GM21367 (cell line): ENCODE measurements at regions not wholly inside any gene's neighbourhood (a gene's known extent, or its start where the extent isn't known, plus 50 kb on each side); places are given as distances from the start of the nearest gene placed in this dataset.

ENCODE experiments used
- ATAC-seq: cut with Tn5 transposase; IDR thresholded peaks from one replicate; pipeline ENCODE4 v1.9.1; 2021; ENCODE audit not compliant: unreplicated experiment

DNA sequence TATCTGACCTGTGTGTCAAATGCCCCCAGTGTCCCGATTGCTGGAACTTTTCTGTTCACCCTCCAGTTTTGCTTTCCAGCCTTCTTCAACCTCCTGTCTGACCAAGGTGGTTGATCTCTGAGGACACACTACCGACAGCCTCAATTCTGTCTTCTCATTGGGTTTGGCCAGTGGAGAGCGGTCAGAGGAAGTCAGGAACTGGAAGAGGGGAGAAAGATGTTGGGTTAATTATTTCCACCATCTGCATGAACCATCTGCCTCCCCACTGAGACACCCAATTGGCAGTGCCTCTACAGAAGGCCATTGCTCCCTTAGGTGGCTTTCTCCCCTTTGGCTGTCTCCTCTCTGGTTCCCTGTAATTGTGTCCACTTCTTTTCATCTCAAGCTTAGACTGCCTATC lies 154.3 kb upstream of the RAI14 start:
- ATAC-seq = no peak

DNA sequence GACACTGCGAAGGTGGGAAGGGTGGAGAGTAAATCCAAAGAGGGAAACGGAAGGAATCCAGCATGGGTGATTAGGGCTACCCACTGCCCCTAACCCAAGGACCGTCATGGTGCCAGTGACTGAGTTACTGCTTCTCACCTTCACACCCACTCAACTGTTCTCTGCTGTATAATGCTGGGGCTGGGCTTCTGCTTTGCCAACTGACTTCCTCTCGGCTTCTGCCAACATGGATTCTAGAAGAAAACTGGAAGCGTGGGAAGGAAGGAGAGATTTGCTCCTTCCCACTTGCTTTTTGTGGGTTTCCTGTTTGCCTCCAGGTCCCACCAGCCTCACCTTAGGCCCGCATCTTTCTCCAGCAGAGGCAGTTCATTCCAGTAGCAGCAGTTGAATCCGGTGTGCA lies 153.5 kb upstream of the RAI14 start:
- ATAC-seq = no peak

- ATAC-seq = no peak
Observed at GRCh38 chr5:34503379-34504253, 152.5 kb upstream of the RAI14 start.

DNA sequence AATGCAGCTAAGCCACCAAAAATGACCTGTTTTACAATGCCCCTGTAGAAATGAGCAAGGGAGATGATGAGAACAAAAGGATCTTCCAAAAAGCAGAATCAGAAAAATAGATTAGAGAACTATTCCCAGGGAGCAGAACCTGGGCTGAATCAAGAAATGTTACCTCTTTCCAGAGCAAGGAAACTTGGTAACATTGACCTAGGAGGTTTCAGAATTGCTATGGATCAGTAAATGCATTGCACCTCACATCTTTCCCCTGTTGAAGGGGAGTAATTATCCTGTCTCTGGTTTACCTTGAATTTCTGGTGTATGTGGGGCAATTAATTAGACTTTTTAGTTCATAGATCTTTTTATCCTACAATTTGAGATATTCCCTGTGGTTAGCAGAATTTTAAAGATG lies 151.2 kb upstream of the RAI14 start:
- no peak for ATAC-seq

- no peak for ATAC-seq
Observed at GRCh38 chr5:34505731-34506130, 150.4 kb upstream of the RAI14 start.

- no peak for ATAC-seq
Observed at GRCh38 chr5:34507933-34508332, 148.2 kb upstream of the RAI14 start.

GRCh38 chr5:34509392-34509791 lies 146.7 kb upstream of the RAI14 start:
- no peak for ATAC-seq

- no peak for ATAC-seq
Observed at GRCh38 chr5:34510002-34510401, 146.1 kb upstream of the RAI14 start.

- no peak for ATAC-seq
Observed at GRCh38 chr5:34511063-34511462, 145.1 kb upstream of the RAI14 start.

DNA sequence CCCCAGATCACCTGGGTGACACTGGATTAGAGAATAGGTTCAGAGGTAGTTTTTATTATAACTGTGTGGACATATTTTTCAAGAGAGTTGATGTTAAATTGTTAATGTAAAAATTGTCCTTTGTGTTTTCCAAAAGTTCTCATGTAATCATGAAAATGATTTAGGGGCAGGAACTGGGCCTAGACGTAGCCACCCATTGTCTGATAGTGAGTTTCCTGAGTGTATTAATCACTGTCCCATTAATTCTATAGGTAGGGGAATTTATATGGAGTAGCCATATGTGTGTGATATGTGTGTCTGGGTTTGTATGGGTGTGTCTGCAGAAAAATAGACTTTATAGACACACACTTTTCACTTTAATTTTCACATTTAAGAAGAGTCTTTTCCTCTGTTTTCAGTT lies 144.6 kb upstream of the RAI14 start:
- ATAC-seq = no peak

DNA sequence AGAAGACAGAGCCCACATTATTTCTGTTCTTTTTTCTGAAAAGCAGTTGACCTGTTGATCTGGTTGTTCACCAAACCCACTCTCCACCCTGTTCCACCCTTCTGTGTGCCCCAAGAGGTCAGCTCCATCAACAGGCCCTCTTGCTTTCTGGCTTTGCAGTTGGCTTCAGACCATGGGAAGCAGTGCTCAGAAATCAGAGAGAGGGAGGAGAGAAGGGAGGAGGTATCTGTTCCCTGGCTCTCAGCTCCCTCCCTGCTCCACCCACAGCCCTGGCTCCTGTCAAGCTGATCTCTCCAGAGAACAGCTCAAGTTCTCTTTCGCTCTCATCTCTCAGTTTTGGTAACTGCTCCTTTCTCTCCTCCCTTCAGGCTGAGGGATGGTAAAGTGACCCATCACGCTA lies 144.2 kb upstream of the RAI14 start:
- ATAC-seq = no peak

DNA sequence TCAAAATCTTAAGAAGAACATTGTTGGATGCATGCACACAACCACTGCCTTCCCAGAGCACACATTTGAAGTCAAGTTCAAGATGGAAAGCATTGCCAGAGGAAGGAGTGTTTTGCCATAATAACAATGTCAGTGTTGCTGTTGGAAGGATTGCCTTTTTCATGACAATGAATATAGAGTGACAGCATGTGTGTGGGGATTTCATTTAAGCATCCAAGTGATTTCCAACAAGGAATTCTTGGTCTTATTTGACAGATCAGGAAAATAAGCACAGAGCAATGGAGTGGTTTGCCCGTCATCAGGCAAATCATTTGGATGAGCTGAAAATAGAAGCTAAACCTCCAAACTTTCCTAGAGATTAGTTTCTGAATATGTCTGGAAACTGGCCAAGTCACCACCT lies 140.0 kb upstream of the RAI14 start:
- no peak for ATAC-seq

GRCh38 chr5:34516686-34517085 lies 139.4 kb upstream of the RAI14 start:
- no peak for ATAC-seq

GRCh38 chr5:34517249-34517648 lies 138.9 kb upstream of the RAI14 start:
- ATAC-seq = no peak

- no peak for ATAC-seq
Observed at GRCh38 chr5:34519489-34520220, 136.5 kb upstream of the RAI14 start.

DNA sequence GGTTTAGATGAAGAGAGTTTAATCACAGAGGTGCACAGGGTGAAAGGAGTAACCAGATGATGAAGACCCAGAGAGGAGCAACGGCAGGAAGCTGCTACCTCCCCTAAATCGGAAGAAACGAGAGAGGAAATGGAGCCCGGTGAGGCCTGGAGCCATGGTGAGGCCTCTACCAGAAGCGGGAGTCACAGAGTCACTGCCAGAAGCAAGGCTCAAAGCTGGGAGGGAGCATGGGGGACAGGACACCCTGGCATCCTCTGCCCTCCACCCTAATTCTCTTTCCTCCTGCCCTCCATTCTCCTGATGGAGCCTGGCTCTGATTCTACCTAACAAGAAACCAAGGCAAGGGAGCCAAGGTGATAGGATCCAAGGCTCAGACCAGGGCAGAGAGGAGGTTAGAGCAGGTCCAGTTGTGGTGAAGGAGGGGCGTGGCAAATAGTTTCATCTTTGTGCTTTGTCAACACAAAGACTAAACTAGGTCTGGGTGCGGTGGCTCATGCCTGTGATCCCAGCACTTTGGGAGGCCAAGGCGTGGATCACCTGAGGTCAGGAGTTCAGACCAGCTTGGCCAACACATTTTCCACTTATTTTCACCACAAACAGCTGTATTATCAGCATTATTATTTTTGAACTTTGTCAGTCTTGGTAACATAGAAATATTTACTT lies 134.4 kb upstream of the RAI14 start:
- no peak for ATAC-seq

DNA sequence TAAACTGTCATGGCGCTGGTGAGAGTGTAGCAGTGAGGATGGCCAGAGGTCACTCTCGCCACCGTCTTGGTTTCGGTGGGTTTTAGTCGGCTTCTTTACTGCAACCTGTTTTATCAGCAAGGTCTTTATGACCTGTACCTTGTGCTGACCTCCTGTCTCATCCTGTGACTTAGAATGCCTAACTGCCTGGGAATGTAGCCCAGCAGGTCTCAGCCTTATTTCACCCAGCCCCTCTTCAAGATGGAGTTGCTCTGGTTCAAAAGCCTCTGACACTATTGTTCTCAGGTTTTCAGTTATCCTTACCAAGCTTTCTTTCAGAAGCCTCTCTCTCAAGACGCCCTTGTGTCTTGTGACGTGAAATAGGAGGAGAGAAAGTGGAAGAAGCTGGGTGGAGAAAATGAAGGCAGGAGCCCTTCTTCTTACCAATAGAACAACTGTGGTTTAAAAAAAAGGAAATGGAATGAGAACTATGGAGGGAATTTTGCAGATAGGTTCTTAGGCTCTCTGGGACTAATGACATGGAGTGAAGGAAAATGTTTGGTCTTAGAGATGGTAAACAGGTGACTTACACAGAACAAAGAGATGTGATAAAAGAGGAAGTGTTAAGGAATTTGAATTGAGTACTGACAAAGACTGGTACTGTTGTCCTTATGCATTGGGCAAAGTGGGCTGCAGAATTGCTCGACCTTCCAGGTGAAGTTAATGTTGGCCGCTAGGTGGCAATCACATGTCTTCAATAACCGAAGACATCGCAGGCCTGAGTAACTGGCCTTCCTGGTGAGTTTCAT lies 133.3 kb upstream of the RAI14 start:
- peak; percentile 91 for ATAC-seq

DNA sequence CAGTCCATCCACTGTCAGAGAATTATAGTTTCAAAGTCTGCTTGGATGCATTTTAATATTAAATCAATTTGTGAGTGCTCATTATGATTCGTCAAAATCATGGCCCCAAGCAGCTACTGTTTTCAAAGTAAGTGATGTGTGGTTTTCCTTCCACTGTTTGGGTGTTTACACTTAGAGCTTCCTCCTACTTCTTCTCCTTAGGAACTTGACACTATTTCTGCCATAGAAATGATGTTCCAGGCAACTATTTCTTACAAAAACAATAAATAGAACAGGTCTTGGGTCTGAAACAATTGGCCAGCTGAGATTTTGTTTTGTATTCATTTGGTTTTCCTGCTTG lies 132.8 kb upstream of the RAI14 start:
- peak; percentile 15 for ATAC-seq

DNA sequence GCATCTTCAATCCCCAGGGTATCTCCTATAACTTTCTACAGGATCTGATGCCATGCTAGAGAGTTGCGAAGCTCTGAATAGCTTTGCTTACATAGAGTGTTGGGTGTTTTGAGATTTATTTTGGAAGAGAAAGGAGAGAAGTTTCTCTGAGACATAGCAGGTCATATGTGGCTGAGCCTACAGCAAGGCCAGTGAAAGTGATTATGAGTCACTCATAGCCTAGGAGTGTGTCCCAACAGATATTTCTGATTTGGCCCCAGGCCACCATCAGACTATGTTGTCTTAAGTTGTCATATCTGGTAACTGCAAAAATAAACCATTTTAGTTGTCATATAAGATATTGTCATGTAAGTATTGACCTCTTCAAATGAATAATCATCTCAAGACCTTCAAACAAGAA lies 132.0 kb upstream of the RAI14 start:
- ATAC-seq = no peak

DNA sequence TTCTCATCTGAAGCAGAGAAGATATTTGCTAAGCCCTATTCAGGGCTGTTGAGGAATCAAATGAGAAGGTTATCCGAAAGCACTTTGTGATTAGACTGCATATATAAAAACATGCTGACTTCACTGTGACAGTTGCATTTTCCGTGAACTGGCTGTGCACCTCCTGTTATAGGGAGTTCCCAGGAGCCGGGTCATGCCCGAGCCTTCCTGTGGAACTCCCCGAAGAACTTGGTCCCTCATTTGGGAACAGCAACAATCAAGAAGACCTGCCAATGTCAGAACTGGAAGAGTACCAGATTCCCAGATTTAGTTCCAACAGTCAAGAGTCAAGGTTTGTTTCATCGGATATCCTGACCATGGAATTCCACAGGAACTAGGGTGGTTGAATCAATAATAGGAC lies 130.4 kb upstream of the RAI14 start:
- ATAC-seq = no peak

GRCh38 chr5:34526682-34527305 lies 129.3 kb upstream of the RAI14 start:
- ATAC-seq = no peak
